Vagina (tissue), 2 donors: ENCODE measurements at regions not wholly inside any gene's neighbourhood (a gene's known extent, or its start where the extent isn't known, plus 50 kb on each side); places are given as distances from the start of the nearest gene placed in this dataset.

Source experiments
- POLR2A ChIP-seq, 2 donors: fragments of 450-650 bp; IDR thresholded peaks; one replicate each; pipeline ENCODE4 v1.6.1; 2017; ENCODE audit warnings: antibody characterized with exemption in 2 of 2, mild to moderate bottlenecking in 2 of 2, moderate library complexity in 2 of 2
- POLR2AphosphoS5 ChIP-seq, 2 donors: sonication (generic); formaldehyde crosslinking; IDR thresholded peaks; one replicate each; pipeline ENCODE4 v1.9.0; 2017; ENCODE audit warnings: antibody characterized with exemption in 2 of 2, mild to moderate bottlenecking in 2 of 2, low read depth in 1 of 2; ENCODE audit not compliant: insufficient read depth in 1 of 2
- TF ChIP-seq, protein P1 (sequence below), 3 experiments: fragments of 450-650 bp in 2 of 3; fragments of 200-600 bp in 1 of 3; sonication (generic) in 1 of 3; IDR thresholded peaks; one replicate each; pipeline ENCODE4 v1.5.1; 2017 to 2019; ENCODE audit warnings: antibody characterized with exemption in 3 of 3, mild to moderate bottlenecking in 2 of 3, moderate library complexity in 2 of 3

DNA sequence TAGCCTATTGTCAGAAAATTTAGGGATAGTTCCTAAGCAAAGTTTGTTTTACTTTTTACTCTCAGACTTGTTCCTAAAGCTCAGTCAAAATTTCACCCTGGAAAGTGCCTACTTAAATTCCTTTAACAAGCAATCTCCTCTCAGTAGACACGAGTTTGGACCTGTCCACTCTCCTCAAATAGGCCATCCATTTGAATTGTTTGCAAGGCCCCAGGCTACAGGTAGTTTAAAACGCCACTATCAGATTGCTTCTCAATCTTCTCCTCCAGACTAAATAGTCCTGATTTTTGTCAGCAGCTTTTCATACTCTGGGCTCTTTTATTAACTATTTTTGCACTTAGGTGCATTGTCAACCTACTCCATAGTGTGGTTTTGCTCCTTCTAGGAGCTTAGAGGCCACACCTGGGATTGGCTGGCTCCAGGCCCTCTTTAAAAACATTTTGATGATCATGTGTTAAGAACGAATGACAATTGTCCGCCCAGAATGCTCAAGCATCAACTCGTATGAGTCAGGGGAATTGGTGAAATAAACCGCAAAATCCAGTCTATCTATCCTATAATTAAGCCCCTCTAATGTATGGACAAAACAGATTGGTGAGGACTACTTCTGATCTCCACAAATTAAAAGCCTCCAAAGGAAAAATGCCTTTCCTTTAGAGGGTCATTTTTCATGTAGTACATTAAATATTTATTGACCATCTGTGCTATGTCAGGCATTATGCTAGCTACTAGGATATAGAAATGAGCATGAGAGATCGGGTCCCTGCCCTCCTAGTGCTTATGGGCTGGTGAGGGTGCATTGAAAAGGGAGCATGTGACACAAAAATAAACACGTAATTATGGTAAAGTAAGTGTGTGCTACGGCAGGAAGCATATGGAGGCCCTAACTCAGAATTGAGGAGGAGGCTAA lies 333.8 kb upstream of the TNP1 start:
- TF ChIP-seq, protein P1, sequence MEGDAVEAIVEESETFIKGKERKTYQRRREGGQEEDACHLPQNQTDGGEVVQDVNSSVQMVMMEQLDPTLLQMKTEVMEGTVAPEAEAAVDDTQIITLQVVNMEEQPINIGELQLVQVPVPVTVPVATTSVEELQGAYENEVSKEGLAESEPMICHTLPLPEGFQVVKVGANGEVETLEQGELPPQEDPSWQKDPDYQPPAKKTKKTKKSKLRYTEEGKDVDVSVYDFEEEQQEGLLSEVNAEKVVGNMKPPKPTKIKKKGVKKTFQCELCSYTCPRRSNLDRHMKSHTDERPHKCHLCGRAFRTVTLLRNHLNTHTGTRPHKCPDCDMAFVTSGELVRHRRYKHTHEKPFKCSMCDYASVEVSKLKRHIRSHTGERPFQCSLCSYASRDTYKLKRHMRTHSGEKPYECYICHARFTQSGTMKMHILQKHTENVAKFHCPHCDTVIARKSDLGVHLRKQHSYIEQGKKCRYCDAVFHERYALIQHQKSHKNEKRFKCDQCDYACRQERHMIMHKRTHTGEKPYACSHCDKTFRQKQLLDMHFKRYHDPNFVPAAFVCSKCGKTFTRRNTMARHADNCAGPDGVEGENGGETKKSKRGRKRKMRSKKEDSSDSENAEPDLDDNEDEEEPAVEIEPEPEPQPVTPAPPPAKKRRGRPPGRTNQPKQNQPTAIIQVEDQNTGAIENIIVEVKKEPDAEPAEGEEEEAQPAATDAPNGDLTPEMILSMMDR (IDR thresholded peaks at IDR 0.05): no peak
- TF ChIP-seq POLR2AphosphoS5 (IDR thresholded peaks at IDR 0.05; ENCODE audit: insufficient read depth in 1 of 2, low read depth in 1 of 2): no peak
- no peak for TF ChIP-seq POLR2A (IDR thresholded peaks at IDR 0.05)
